ENCODE measurements at regions not wholly inside any gene's neighbourhood (a gene's known extent, or its start where the extent isn't known, plus 50 kb on each side); places are given as distances from the start of the nearest gene placed in this dataset.

DNA sequence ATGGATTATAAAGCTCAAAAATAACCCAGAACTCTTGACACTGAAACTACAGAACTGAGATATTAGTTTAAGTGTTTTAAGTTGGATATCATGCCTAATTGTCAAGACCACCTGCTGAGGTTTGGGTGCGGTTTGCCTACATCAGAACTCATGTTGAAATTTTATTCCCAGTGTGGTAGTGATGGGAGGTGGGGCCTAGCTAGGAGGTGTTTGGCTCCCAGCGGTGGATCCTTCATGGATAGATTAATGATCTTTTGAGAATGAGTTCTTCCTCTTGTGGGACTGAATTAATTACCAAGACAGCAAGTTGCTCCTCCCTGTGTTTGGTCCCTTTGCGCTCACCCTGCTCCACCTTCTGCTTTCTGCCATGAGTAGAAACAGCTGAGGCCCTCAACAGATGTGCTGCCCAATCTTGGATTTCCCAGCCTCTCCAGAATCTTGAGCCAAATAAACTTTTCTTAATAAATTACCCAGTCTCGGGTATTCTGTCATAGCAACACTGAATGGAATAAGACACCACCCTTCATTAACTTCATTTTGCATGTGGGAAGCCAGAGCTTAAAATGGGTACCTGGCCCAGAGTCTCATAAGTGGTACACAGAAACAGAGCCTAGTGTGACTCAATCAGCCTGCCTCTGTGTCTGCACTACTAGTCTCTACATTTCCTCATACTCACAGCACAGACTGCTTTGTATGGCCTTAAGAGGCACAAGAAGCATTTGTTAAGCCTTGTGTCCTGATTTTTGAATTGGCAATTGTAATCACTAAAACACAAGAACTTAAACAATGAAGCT, 158.4 kb downstream of the IBTK start:
- TF ChIP-seq POLR2A (IDR thresholded peaks at IDR 0.05; ENCODE audit: low read depth, low read length) (no peak), JUN (IDR thresholded peaks at IDR 0.05; ENCODE audit: borderline replicate concordance, insufficient read depth, insufficient read length, low read depth) (no peak), MYC (IDR thresholded peaks at IDR 0.05; ENCODE audit: low read depth, low read length) (no peak), EZH2 (IDR thresholded peaks at IDR 0.05; ENCODE audit: borderline replicate concordance, low read depth, low read length, severe bottlenecking) (no peak), FOS (IDR thresholded peaks at IDR 0.05; ENCODE audit: borderline replicate concordance, insufficient read depth, low read length) (no peak), GATA2 (IDR thresholded peaks at IDR 0.05; ENCODE audit: insufficient read depth, insufficient read length, low read depth, low read length) (no peak), POLR2AphosphoS5 (IDR thresholded peaks at IDR 0.05; ENCODE audit: insufficient read depth, low read depth, low read length) (no peak)
- TF ChIP-seq, protein P1, sequence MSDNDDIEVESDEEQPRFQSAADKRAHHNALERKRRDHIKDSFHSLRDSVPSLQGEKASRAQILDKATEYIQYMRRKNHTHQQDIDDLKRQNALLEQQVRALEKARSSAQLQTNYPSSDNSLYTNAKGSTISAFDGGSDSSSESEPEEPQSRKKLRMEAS (IDR thresholded peaks at IDR 0.05; ENCODE audit: insufficient read depth, insufficient read length), result no peak
- TF ChIP-seq, protein P2, sequence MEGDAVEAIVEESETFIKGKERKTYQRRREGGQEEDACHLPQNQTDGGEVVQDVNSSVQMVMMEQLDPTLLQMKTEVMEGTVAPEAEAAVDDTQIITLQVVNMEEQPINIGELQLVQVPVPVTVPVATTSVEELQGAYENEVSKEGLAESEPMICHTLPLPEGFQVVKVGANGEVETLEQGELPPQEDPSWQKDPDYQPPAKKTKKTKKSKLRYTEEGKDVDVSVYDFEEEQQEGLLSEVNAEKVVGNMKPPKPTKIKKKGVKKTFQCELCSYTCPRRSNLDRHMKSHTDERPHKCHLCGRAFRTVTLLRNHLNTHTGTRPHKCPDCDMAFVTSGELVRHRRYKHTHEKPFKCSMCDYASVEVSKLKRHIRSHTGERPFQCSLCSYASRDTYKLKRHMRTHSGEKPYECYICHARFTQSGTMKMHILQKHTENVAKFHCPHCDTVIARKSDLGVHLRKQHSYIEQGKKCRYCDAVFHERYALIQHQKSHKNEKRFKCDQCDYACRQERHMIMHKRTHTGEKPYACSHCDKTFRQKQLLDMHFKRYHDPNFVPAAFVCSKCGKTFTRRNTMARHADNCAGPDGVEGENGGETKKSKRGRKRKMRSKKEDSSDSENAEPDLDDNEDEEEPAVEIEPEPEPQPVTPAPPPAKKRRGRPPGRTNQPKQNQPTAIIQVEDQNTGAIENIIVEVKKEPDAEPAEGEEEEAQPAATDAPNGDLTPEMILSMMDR (IDR thresholded peaks at IDR 0.05; ENCODE audit: extremely low read depth in 1 of 2, insufficient read depth in 1 of 2, low read depth in 1 of 2, low read length in 2 of 2), result no peak
- intact Hi-C loops (cut with micrococcal nuclease), result no loop called here
- DNase-seq (ENCODE audit: low read depth, low spot score) (no peak), FAIRE-seq (no peak)
- Histone ChIP-seq H3K4me3 (replicated peaks in 1 of 3; ENCODE audit: insufficient read depth in 1 of 3, low read depth in 1 of 3, low read length in 3 of 3) (no peak overlapping the region), H3K9me3 (replicated peaks; ENCODE audit: control insufficient read depth, insufficient read depth, low read length) (no peaks in the 10 kb centered on the region), H3K9me1 (replicated peaks; ENCODE audit: control insufficient read depth, extremely low read depth, insufficient read depth, low read length) (no peaks in the 10 kb centered on the region), H3K27me3 (ENCODE audit: control insufficient read depth in 2 of 2, insufficient read depth in 2 of 2, low read length in 2 of 2) (no peaks in the 10 kb centered on the region), H2AFZ (ENCODE audit: low read depth, low read length) (no peak overlapping the region), H4K20me1 (replicated peaks; ENCODE audit: control insufficient read depth, extremely low read depth, insufficient read depth, low read length) (no peaks in the 10 kb centered on the region), H3K4me1 (ENCODE audit: control insufficient read depth, extremely low read depth, insufficient read depth, low read length) (no peaks in the 10 kb centered on the region), H3K4me2 (ENCODE audit: insufficient read depth, low read length) (no peak overlapping the region), H3K36me3 (ENCODE audit: control insufficient read depth in 2 of 2, extremely low read depth in 1 of 2, insufficient read depth in 2 of 2, low read length in 2 of 2) (no peaks in the 10 kb centered on the region), H3K27ac (ENCODE audit: insufficient read depth, low read depth, low read length) (no peak overlapping the region), H3K79me2 (ENCODE audit: control insufficient read depth, insufficient read depth, low read length) (no peaks in the 10 kb centered on the region), H3K9ac (replicated peaks; ENCODE audit: extremely low read depth, insufficient read depth, low read length) (no peak overlapping the region)
- no TSS peak for BruUV-seq (replicated peaks)
- CTCF ChIA-PET, result interaction anchor here (1.0 kb wide), 1 partner anchor 55 kb away, joined by 3 read pairs; no protein-coding TSS in a partner anchor
- dilution Hi-C loops (cut with MboI; ENCODE audit: extremely low pct_ligation_motif_present, low sequenced_read_pairs), result no loop called here
- POLR2A ChIA-PET, result no interaction called here

Measured in endothelial cell of umbilical vein (primary cell).